Esophagus squamous epithelium (tissue), 5 donors: ENCODE measurements at regions not wholly inside any gene's neighbourhood (a gene's known extent, or its start where the extent isn't known, plus 50 kb on each side); places are given as distances from the start of the nearest gene placed in this dataset.

Experiments used
- DNase-seq: peaks from one replicate; lab custom pipeline; 2025; lab: John Stamatoyannopoulos, UW
- H3K27ac ChIP-seq, 4 donors: fragments of 200-600 bp; sonication (generic); one replicate each; pipeline ENCODE4 v1.5.1; 2016 to 2019; ENCODE audit warnings: mild to moderate bottlenecking in 1 of 4
- H3K27me3 ChIP-seq, 4 donors: fragments of 200-600 bp; sonication (generic); 1 replicate in 3 of 4; 2 replicates in 1 of 4; pipeline versions ENCODE4 v1.5.1 to v1.6.0; 2017 to 2021; ENCODE audit warnings: antibody characterized with exemption in 1 of 4
- H3K36me3 ChIP-seq, 3 donors: fragments of 200-600 bp; sonication (generic); one replicate each; pipeline ENCODE4 v1.5.1; 2016 to 2019
- H3K4me1 ChIP-seq, 3 donors: fragments of 200-600 bp; sonication (generic); one replicate each; pipeline ENCODE4 v1.5.1; 2017 to 2019
- H3K4me3 ChIP-seq, 4 donors: fragments of 200-600 bp; sonication (generic); 1 replicate in 3 of 4; 2 replicates in 1 of 4; pipeline ENCODE4 v1.5.1; 2016 to 2019; ENCODE audit warnings: mild to moderate bottlenecking in 2 of 4, moderate library complexity in 1 of 4
- H3K9me3 ChIP-seq, 3 donors: fragments of 200-600 bp; sonication (generic); one replicate each; pipeline ENCODE4 v1.5.1; 2016 to 2019
- POLR2A ChIP-seq, 4 donors: fragments of 450-650 bp; IDR thresholded peaks; one replicate each; pipeline ENCODE4 v1.6.1; 2017; ENCODE audit warnings: antibody characterized with exemption in 4 of 4, mild to moderate bottlenecking in 4 of 4, moderate library complexity in 3 of 4
- WGBS, 2 donors: methylation state at CpG; one replicate each; pipeline ENCODE4 v1.1.5; 2018; 5-methylcytosine and 5-hydroxymethylcytosine counted together
- intact Hi-C: fragments of 100-400 bp; cut with DNase I; formaldehyde crosslinking; loops from one replicate; pipeline ENCODE4 v1.15.0; 2022
- TF ChIP-seq, protein P1 (sequence below), 6 experiments: fragments of 450-650 bp in 4 of 6; fragments of 200-600 bp in 2 of 6; sonication (generic) in 2 of 6; IDR thresholded peaks; one replicate each; pipeline ENCODE4 v1.5.1; 2016 to 2019; ENCODE audit warnings: antibody characterized with exemption in 6 of 6, mild to moderate bottlenecking in 4 of 6, moderate library complexity in 4 of 6
- donor health status: DM: yes; HTN: yes; CAD: no.

DNA sequence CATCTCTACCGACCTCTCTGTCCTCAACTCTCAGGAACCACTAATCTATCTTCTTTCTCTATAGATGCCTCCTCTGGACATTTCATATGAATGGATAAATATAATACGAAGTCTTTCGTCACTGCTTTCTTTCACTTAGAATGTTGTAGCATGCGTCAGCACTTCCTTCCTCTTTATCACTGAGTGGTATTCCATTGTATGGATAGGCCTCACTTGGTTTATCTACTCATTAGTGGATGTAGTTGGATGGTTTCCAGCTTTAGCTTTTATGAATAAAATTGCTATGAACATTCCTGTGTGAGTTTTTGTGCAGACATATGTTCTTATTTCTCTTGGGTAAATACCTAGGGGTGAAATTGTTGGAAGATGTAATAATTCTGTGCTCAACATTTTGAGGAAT, 528.2 kb upstream of the FAT1 start:
- intact Hi-C loops: no loop called here
- WGBS, 2 donors: 67 to 83% methylated on average over 4 of the region's 4 CpGs
- no peak for DNase-seq
- Histone ChIP-seq H3K36me3 (no peaks in the 10 kb centered on the region), H3K27ac (no peak overlapping the region), H3K27me3 (no peaks in the 10 kb centered on the region), H3K9me3 (no peaks in the 10 kb centered on the region), H3K4me1 (no peaks in the 10 kb centered on the region), H3K4me3 (no peak overlapping the region)
- no peak for TF ChIP-seq POLR2A (IDR thresholded peaks at IDR 0.05)
- TF ChIP-seq, protein P1, sequence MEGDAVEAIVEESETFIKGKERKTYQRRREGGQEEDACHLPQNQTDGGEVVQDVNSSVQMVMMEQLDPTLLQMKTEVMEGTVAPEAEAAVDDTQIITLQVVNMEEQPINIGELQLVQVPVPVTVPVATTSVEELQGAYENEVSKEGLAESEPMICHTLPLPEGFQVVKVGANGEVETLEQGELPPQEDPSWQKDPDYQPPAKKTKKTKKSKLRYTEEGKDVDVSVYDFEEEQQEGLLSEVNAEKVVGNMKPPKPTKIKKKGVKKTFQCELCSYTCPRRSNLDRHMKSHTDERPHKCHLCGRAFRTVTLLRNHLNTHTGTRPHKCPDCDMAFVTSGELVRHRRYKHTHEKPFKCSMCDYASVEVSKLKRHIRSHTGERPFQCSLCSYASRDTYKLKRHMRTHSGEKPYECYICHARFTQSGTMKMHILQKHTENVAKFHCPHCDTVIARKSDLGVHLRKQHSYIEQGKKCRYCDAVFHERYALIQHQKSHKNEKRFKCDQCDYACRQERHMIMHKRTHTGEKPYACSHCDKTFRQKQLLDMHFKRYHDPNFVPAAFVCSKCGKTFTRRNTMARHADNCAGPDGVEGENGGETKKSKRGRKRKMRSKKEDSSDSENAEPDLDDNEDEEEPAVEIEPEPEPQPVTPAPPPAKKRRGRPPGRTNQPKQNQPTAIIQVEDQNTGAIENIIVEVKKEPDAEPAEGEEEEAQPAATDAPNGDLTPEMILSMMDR (IDR thresholded peaks at IDR 0.05): no peak

- DNase-seq: no peak
Measured at GRCh38 chr4:187256897-187257296, 533.2 kb upstream of the FAT1 start.

GRCh38 chr4:187258651-187259401, 535.2 kb upstream of the FAT1 start:
- Histone ChIP-seq H3K9me3 (no peaks in the 10 kb centered on the region), H3K4me3 (no peak overlapping the region), H3K36me3 (no peaks in the 10 kb centered on the region), H3K27me3 (no peaks in the 10 kb centered on the region), H3K27ac (no peak overlapping the region), H3K4me1 (no peaks in the 10 kb centered on the region)
- 52 to 59% methylated on average over 7 of the region's 7 CpGs for WGBS, 2 donors
- TF ChIP-seq, protein P1 (IDR thresholded peaks at IDR 0.05): no peak
- TF ChIP-seq POLR2A (IDR thresholded peaks at IDR 0.05): no peak
- DNase-seq: no peak
- intact Hi-C loops: no loop called here

More at GRCh38 chr4:187256897-187257296, 533.2 kb upstream of the FAT1 start:
- 50 to 64% methylated on average over 6 of the region's 6 CpGs for WGBS, 2 donors
- no peaks in the 10 kb centered on the region for H3K9me3 ChIP-seq
- no peak overlapping the region for H3K4me3 ChIP-seq
- no peaks in the 10 kb centered on the region for H3K27me3 ChIP-seq
- no peaks in the 10 kb centered on the region for H3K4me1 ChIP-seq
- H3K27ac ChIP-seq: no peak overlapping the region
- intact Hi-C loops: no loop called here
- TF ChIP-seq POLR2A (IDR thresholded peaks at IDR 0.05): no peak
- TF ChIP-seq, protein P1 (IDR thresholded peaks at IDR 0.05): no peak
- H3K36me3 ChIP-seq: no peaks in the 10 kb centered on the region

GRCh38 chr4:187268940-187269339, 545.3 kb upstream of the FAT1 start:
- Histone ChIP-seq H3K36me3 (no peaks in the 10 kb centered on the region), H3K4me3 (no peak overlapping the region), H3K4me1 (no peaks in the 10 kb centered on the region), H3K27ac (no peak overlapping the region), H3K27me3 (no peaks in the 10 kb centered on the region), H3K9me3 (no peaks in the 10 kb centered on the region)
- intact Hi-C loops: no loop called here
- 80 to 88% methylated on average over 1 of the region's 2 CpGs for WGBS, 2 donors
- no peak for DNase-seq
- TF ChIP-seq, protein P1 (IDR thresholded peaks at IDR 0.05): no peak
- TF ChIP-seq POLR2A (IDR thresholded peaks at IDR 0.05): no peak

- Histone ChIP-seq H3K27ac (no peak overlapping the region), H3K4me3 (no peak overlapping the region), H3K36me3 (no peaks in the 10 kb centered on the region), H3K27me3 (no peaks in the 10 kb centered on the region), H3K4me1 (no peaks in the 10 kb centered on the region), H3K9me3 (no peaks in the 10 kb centered on the region)
- intact Hi-C loops: no loop called here
- TF ChIP-seq POLR2A (IDR thresholded peaks at IDR 0.05): no peak
- TF ChIP-seq, protein P1 (IDR thresholded peaks at IDR 0.05): no peak
- no peak for DNase-seq
- 34 to 35% methylated on average over 3 of the region's 3 CpGs for WGBS, 2 donors
Measured at GRCh38 chr4:187270154-187270553, 546.5 kb upstream of the FAT1 start.
